ENCODE measurements at regions not wholly inside any gene's neighbourhood (a gene's known extent, or its start where the extent isn't known, plus 50 kb on each side); places are given as distances from the start of the nearest gene placed in this dataset.

GRCh38 chr1:96524100-96524499 lies 197.5 kb upstream of the PTBP2 start:
- TF ChIP-seq ZNF133 (tag by site-specific recombination; IDR thresholded peaks at IDR 0.05) (no peak), SP3 (tag by site-specific recombination; IDR thresholded peaks at IDR 0.05) (no peak), ZFHX2 (tag by site-specific recombination; conservative IDR thresholded peaks at IDR 0.05) (no peak), ZNF707 (tag by site-specific recombination; IDR thresholded peaks at IDR 0.05) (no peak)
- TF ChIP-seq, protein P1, sequence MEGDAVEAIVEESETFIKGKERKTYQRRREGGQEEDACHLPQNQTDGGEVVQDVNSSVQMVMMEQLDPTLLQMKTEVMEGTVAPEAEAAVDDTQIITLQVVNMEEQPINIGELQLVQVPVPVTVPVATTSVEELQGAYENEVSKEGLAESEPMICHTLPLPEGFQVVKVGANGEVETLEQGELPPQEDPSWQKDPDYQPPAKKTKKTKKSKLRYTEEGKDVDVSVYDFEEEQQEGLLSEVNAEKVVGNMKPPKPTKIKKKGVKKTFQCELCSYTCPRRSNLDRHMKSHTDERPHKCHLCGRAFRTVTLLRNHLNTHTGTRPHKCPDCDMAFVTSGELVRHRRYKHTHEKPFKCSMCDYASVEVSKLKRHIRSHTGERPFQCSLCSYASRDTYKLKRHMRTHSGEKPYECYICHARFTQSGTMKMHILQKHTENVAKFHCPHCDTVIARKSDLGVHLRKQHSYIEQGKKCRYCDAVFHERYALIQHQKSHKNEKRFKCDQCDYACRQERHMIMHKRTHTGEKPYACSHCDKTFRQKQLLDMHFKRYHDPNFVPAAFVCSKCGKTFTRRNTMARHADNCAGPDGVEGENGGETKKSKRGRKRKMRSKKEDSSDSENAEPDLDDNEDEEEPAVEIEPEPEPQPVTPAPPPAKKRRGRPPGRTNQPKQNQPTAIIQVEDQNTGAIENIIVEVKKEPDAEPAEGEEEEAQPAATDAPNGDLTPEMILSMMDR (tag by site-specific recombination; IDR thresholded peaks at IDR 0.05): no peak

Measured in HEK293 (cell line).